Karpas-422 (cell line): ENCODE measurements at regions not wholly inside any gene's neighbourhood (a gene's known extent, or its start where the extent isn't known, plus 50 kb on each side); places are given as distances from the start of the nearest gene placed in this dataset.

Experiments
- DNase-seq: peaks from one replicate; pipeline ENCODE4 v3.0.0-alpha.2; 2015
- H2AFZ ChIP-seq: fragments of 200-600 bp; sonication (generic); 2 replicates; pipeline ENCODE4 v1.6.1; 2014; ENCODE audit warnings: antibody characterized with exemption, low read length, mixed read lengths
- H3K27ac ChIP-seq: fragments of 200-600 bp; sonication (generic); 2 replicates; pipeline ENCODE4 v1.5.1; 2014; ENCODE audit warnings: mild to moderate bottlenecking, low read length, moderate library complexity
- H3K27me3 ChIP-seq: fragments of 200-600 bp; sonication (generic); 2 replicates; pipeline ENCODE4 v1.6.1; 2014; ENCODE audit warnings: low read length, mixed read lengths
- H3K36me3 ChIP-seq: fragments of 200-600 bp; sonication (generic); 2 replicates; pipeline ENCODE4 v1.6.1; 2014; ENCODE audit warnings: low read length, mixed read lengths; ENCODE audit not compliant: insufficient read depth
- H3K4me1 ChIP-seq: fragments of 200-600 bp; sonication (generic); 2 replicates; pipeline ENCODE4 v1.6.1; 2014; ENCODE audit warnings: mild to moderate bottlenecking, low read length, mixed read lengths
- H3K4me2 ChIP-seq: fragments of 200-600 bp; sonication (generic); 2 replicates; pipeline ENCODE4 v1.6.1; 2014; ENCODE audit warnings: low read length, low read depth, mild to moderate bottlenecking; ENCODE audit not compliant: poor library complexity, severe bottlenecking
- H3K4me3 ChIP-seq: fragments of 200-600 bp; sonication (generic); 2 replicates; pipeline ENCODE4 v1.5.1; 2014; ENCODE audit warnings: mild to moderate bottlenecking, antibody characterized with exemption, low read length, mixed read lengths
- H3K79me2 ChIP-seq: fragments of 200-600 bp; sonication (generic); 2 replicates; pipeline ENCODE4 v1.6.1; 2014; ENCODE audit warnings: mild to moderate bottlenecking, low read length, mixed read lengths
- H3K9ac ChIP-seq: fragments of 200-600 bp; sonication (generic); 2 replicates; pipeline ENCODE4 v1.6.0; 2014; ENCODE audit warnings: low read length
- H3K9me2 ChIP-seq: fragments of 200-600 bp; sonication (generic), shearing (Covaris generic); replicated peaks from 2 replicates; pipeline ENCODE4 v1.6.0; 2014; ENCODE audit warnings: mild to moderate bottlenecking, low read length, moderate library complexity; ENCODE audit not compliant: insufficient read depth
- H3K9me3 ChIP-seq: fragments of 300-700, 200-600 bp; sonication (generic); 2 replicates; pipeline ENCODE4 v1.6.1; 2014; ENCODE audit warnings: low read length, mixed read lengths
- H4K20me1 ChIP-seq: fragments of 200-600 bp; sonication (generic); 2 replicates; pipeline ENCODE4 v1.6.1; 2014; ENCODE audit warnings: mild to moderate bottlenecking, antibody characterized with exemption, low read length, low read depth; ENCODE audit not compliant: insufficient read depth

GRCh38 chr11:11750017-11750878, 91.5 kb upstream of the USP47 start:
- Histone ChIP-seq H2AFZ (no peak overlapping the region), H3K9me2 (no peaks in the 10 kb centered on the region), H3K79me2 (no peaks in the 10 kb centered on the region), H3K27me3 (no peaks in the 10 kb centered on the region), H3K27ac (no peak overlapping the region), H3K9ac (no peak overlapping the region), H3K9me3 (no peaks in the 10 kb centered on the region), H3K4me3 (no peak overlapping the region), H3K36me3 (no peaks in the 10 kb centered on the region), H3K4me1 (no peaks in the 10 kb centered on the region), H4K20me1 (no peaks in the 10 kb centered on the region), H3K4me2 (no peak overlapping the region)
- DNase-seq = no peak

GRCh38 chr11:11748706-11749365, 92.9 kb upstream of the USP47 start:
- H3K4me2 ChIP-seq = no peak overlapping the region
- no peak for DNase-seq
- no peaks in the 10 kb centered on the region for H4K20me1 ChIP-seq
- H3K4me3 ChIP-seq = no peak overlapping the region
- H3K9me3 ChIP-seq = no peaks in the 10 kb centered on the region
- no peaks in the 10 kb centered on the region for H3K79me2 ChIP-seq
- no peaks in the 10 kb centered on the region for H3K27me3 ChIP-seq
- H3K4me1 ChIP-seq = no peaks in the 10 kb centered on the region
- H3K9me2 ChIP-seq = no peaks in the 10 kb centered on the region
- no peak overlapping the region for H3K27ac ChIP-seq
- no peaks in the 10 kb centered on the region for H3K36me3 ChIP-seq
- no peak overlapping the region for H3K9ac ChIP-seq
- no peak overlapping the region for H2AFZ ChIP-seq

GRCh38 chr11:11747570-11747969, 94.2 kb upstream of the USP47 start:
- Histone ChIP-seq H2AFZ (no peak overlapping the region), H3K4me2 (no peak overlapping the region), H3K9ac (no peak overlapping the region), H3K9me3 (no peaks in the 10 kb centered on the region), H3K27me3 (no peaks in the 10 kb centered on the region), H3K27ac (no peak overlapping the region), H3K36me3 (no peaks in the 10 kb centered on the region), H4K20me1 (no peaks in the 10 kb centered on the region), H3K4me1 (no peaks in the 10 kb centered on the region), H3K9me2 (no peaks in the 10 kb centered on the region), H3K79me2 (no peaks in the 10 kb centered on the region), H3K4me3 (no peak overlapping the region)
- DNase-seq = no peak

- no peaks in the 10 kb centered on the region for H4K20me1 ChIP-seq
- H3K27ac ChIP-seq = no peak overlapping the region
- no peaks in the 10 kb centered on the region for H3K36me3 ChIP-seq
- no peak overlapping the region for H3K4me3 ChIP-seq
- H2AFZ ChIP-seq = no peak overlapping the region
- H3K9ac ChIP-seq = no peak overlapping the region
- no peaks in the 10 kb centered on the region for H3K9me2 ChIP-seq
- H3K4me2 ChIP-seq = no peak overlapping the region
- no peaks in the 10 kb centered on the region for H3K27me3 ChIP-seq
- H3K9me3 ChIP-seq = no peaks in the 10 kb centered on the region
- H3K4me1 ChIP-seq = no peaks in the 10 kb centered on the region
- no peak for DNase-seq
- H3K79me2 ChIP-seq = no peaks in the 10 kb centered on the region
Observed at GRCh38 chr11:11746449-11746848, 95.3 kb upstream of the USP47 start.

- no peak for DNase-seq
Observed at GRCh38 chr11:11743216-11743615, 98.6 kb upstream of the USP47 start.

GRCh38 chr11:11742486-11742885, 99.3 kb upstream of the USP47 start:
- H3K9me2 ChIP-seq = no peaks in the 10 kb centered on the region
- DNase-seq = no peak
- H2AFZ ChIP-seq = no peak overlapping the region
- no peak overlapping the region for H3K4me2 ChIP-seq
- peaks cover 18% of the 10 kb centered on the region for H3K4me1 ChIP-seq
- no peaks in the 10 kb centered on the region for H4K20me1 ChIP-seq
- H3K9ac ChIP-seq = no peak overlapping the region
- H3K27me3 ChIP-seq = no peaks in the 10 kb centered on the region
- H3K36me3 ChIP-seq = no peaks in the 10 kb centered on the region
- H3K9me3 ChIP-seq = no peaks in the 10 kb centered on the region
- no peak overlapping the region for H3K27ac ChIP-seq
- no peaks in the 10 kb centered on the region for H3K79me2 ChIP-seq
- H3K4me3 ChIP-seq = no peak overlapping the region

More at GRCh38 chr11:11743216-11743615, 98.6 kb upstream of the USP47 start:
- Histone ChIP-seq H3K9me2 (no peaks in the 10 kb centered on the region), H3K9ac (no peak overlapping the region), H3K79me2 (no peaks in the 10 kb centered on the region), H4K20me1 (no peaks in the 10 kb centered on the region), H3K27me3 (no peaks in the 10 kb centered on the region), H2AFZ (no peak overlapping the region), H3K36me3 (no peaks in the 10 kb centered on the region), H3K4me2 (no peak overlapping the region), H3K4me3 (no peak overlapping the region), H3K4me1 (peaks cover 18% of the 10 kb centered on the region), H3K27ac (no peak overlapping the region), H3K9me3 (no peaks in the 10 kb centered on the region)

- no peak overlapping the region for H3K4me2 ChIP-seq
- peaks cover 18% of the 10 kb centered on the region for H3K4me1 ChIP-seq
- no peaks in the 10 kb centered on the region for H3K9me3 ChIP-seq
- no peak overlapping the region for H2AFZ ChIP-seq
- H3K79me2 ChIP-seq = no peaks in the 10 kb centered on the region
- H3K4me3 ChIP-seq = no peak overlapping the region
- no peak for DNase-seq
- no peaks in the 10 kb centered on the region for H3K9me2 ChIP-seq
- H3K9ac ChIP-seq = no peak overlapping the region
- H3K27ac ChIP-seq = no peak overlapping the region
- no peaks in the 10 kb centered on the region for H4K20me1 ChIP-seq
- no peaks in the 10 kb centered on the region for H3K36me3 ChIP-seq
- no peaks in the 10 kb centered on the region for H3K27me3 ChIP-seq
Observed at GRCh38 chr11:11740836-11741235, 100.9 kb upstream of the USP47 start.

- no peak overlapping the region for H3K27ac ChIP-seq
- no peaks in the 10 kb centered on the region for H3K9me3 ChIP-seq
- H3K9ac ChIP-seq = no peak overlapping the region
- H3K9me2 ChIP-seq = no peaks in the 10 kb centered on the region
- DNase-seq = no peak
- no peak overlapping the region for H2AFZ ChIP-seq
- peaks cover 18% of the 10 kb centered on the region for H3K4me1 ChIP-seq
- no peaks in the 10 kb centered on the region for H4K20me1 ChIP-seq
- H3K79me2 ChIP-seq = no peaks in the 10 kb centered on the region
- H3K4me3 ChIP-seq = no peak overlapping the region
- H3K36me3 ChIP-seq = no peaks in the 10 kb centered on the region
- no peaks in the 10 kb centered on the region for H3K27me3 ChIP-seq
- no peak overlapping the region for H3K4me2 ChIP-seq
Observed at GRCh38 chr11:11740073-11740702, 101.6 kb upstream of the USP47 start.
